Activated B cell treated with CpG ODN at 0.5 μM for 24 hours (primary cell): ENCODE measurements at regions not wholly inside any gene's neighbourhood (a gene's known extent, or its start where the extent isn't known, plus 50 kb on each side); places are given as distances from the start of the nearest gene placed in this dataset.
"Not testable (repeated sequence)": the region's sequence is repeated elsewhere in the genome, so short reads cannot be mapped to it uniquely, and the experiment has no call there.

Experiments used
- ATAC-seq: fragments of 200-7000 bp; cut with Tn5 transposase; one replicate; pipeline ENCODE4 v1.10.0; 2021; ENCODE audit warnings: low read depth, mild to moderate bottlenecking, moderate library complexity
- CTCF ChIA-PET: fragments of 350-600 bp; sonication (Branson Sonifier 250); formaldehyde crosslinking; loops from one replicate; lab custom pipeline; 2021; ENCODE audit warnings: antibody characterized with exemption; lab: Charles Lee
- POLR2A ChIA-PET: fragments of 350-600 bp; sonication (Branson Sonifier 250); formaldehyde crosslinking; loops from one replicate; lab custom pipeline; 2021; ENCODE audit warnings: antibody characterized with exemption; lab: Charles Lee
- DNase-seq: peaks from one replicate; pipeline ENCODE4 v3.0.0; 2022
- H3K27ac Mint-ChIP-seq: one replicate; pipeline ENCODE4 v1.8.0; 2020; ENCODE audit warnings: mixed read lengths
- H3K27me3 Mint-ChIP-seq: one replicate; pipeline ENCODE4 v1.8.0; 2021; ENCODE audit warnings: mixed read lengths
- H3K36me3 Mint-ChIP-seq: one replicate; pipeline ENCODE4 v1.8.0; 2021; ENCODE audit warnings: low read depth, mixed read lengths
- H3K4me1 Mint-ChIP-seq: one replicate; pipeline ENCODE4 v1.8.0; 2021; ENCODE audit warnings: mixed read lengths
- H3K4me3 Mint-ChIP-seq: one replicate; pipeline ENCODE4 v1.8.0; 2020; ENCODE audit warnings: mild to moderate bottlenecking, mixed read lengths
- H3K9me3 Mint-ChIP-seq: one replicate; pipeline ENCODE4 v1.8.0; 2020; ENCODE audit warnings: mixed read lengths
- CTCF ChIP-seq: fragments of 200-600 bp; IDR thresholded peaks from one replicate; pipeline ENCODE4 v1.8.0; 2022; ENCODE audit warnings: antibody characterized with exemption, mild to moderate bottlenecking
- intact Hi-C: fragments of 100-400 bp; cut with micrococcal nuclease; formaldehyde crosslinking; loops from one replicate; pipeline ENCODE4 v1.15.1; 2024

- Mint-ChIP-seq H3K4me3 (no peak overlapping the region), H3K9me3 (peaks cover 2% of the 10 kb centered on the region), H3K4me1 (no peaks in the 10 kb centered on the region), H3K27ac (no peak overlapping the region), H3K36me3 (no peaks in the 10 kb centered on the region), H3K27me3 (no peaks in the 10 kb centered on the region)
- ChIA-PET CTCF (no interaction called here), POLR2A (no interaction called here)
- no peak for DNase-seq
- no peak for TF ChIP-seq CTCF
- intact Hi-C loops = no loop called here
- ATAC-seq = no peak
Measured at GRCh38 chr2:136696438-136696837, 68.9 kb upstream of the THSD7B start.

- no peak overlapping the region for H3K4me3 Mint-ChIP-seq
- ChIA-PET CTCF (no interaction called here), POLR2A (no interaction called here)
- peaks cover 5% of the 10 kb centered on the region for H3K9me3 Mint-ChIP-seq
- H3K27ac Mint-ChIP-seq = no peak overlapping the region
- no peaks in the 10 kb centered on the region for H3K36me3 Mint-ChIP-seq
- intact Hi-C loops = no loop called here
- no peaks in the 10 kb centered on the region for H3K4me1 Mint-ChIP-seq
- no peaks in the 10 kb centered on the region for H3K27me3 Mint-ChIP-seq
- DNase-seq (no peak), ATAC-seq (no peak)
- no peak for TF ChIP-seq CTCF
Measured at GRCh38 chr2:136693966-136694365, 71.4 kb upstream of the THSD7B start.

GRCh38 chr2:136680079-136680478 is 85.3 kb upstream of the THSD7B start:
- CTCF ChIA-PET, DNase-seq, H3K36me3 Mint-ChIP-seq, H3K4me1 Mint-ChIP-seq, POLR2A ChIA-PET, ATAC-seq, H3K27ac Mint-ChIP-seq, H3K4me3 Mint-ChIP-seq, H3K9me3 Mint-ChIP-seq, intact Hi-C loops: not testable (repeated sequence)
- H3K27me3 Mint-ChIP-seq = peaks cover 14% of the 10 kb centered on the region

DNA sequence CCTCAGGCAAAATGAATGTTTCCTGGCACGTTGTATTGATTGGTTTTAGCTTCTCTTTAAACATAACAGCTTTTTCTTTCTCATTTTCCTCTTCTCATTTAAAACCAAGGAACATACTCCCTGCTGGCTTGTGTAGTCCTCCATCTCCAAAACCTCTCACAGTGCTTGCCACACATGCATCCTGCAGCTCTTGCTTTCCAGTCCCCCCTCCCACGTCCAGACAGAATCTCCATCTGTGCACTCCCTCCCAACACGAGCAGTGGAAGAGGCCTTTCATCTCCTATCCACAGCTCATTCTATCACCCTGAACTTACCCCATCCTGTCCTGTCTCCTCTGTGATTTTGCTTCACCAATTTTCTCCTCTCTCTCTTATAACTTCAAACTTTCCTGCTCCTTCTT is 99.6 kb upstream of the THSD7B start:
- ATAC-seq (no peak), DNase-seq (no peak)
- POLR2A ChIA-PET = no interaction called here
- Mint-ChIP-seq H3K9me3 (no peaks in the 10 kb centered on the region), H3K27ac (no peak overlapping the region), H3K4me1 (no peaks in the 10 kb centered on the region), H3K27me3 (no peaks in the 10 kb centered on the region), H3K4me3 (no peak overlapping the region), H3K36me3 (no peaks in the 10 kb centered on the region)
- no peak for TF ChIP-seq CTCF
- intact Hi-C loops = loop anchor here (5.0 to 10.0 kb wide), 2 partner anchors 243 to 751 kb away; no protein-coding TSS in a partner anchor
- CTCF ChIA-PET = interaction anchor here (0.7 kb wide), 1 partner anchor 309 kb away, joined by 3 read pairs; no protein-coding TSS in a partner anchor

DNA sequence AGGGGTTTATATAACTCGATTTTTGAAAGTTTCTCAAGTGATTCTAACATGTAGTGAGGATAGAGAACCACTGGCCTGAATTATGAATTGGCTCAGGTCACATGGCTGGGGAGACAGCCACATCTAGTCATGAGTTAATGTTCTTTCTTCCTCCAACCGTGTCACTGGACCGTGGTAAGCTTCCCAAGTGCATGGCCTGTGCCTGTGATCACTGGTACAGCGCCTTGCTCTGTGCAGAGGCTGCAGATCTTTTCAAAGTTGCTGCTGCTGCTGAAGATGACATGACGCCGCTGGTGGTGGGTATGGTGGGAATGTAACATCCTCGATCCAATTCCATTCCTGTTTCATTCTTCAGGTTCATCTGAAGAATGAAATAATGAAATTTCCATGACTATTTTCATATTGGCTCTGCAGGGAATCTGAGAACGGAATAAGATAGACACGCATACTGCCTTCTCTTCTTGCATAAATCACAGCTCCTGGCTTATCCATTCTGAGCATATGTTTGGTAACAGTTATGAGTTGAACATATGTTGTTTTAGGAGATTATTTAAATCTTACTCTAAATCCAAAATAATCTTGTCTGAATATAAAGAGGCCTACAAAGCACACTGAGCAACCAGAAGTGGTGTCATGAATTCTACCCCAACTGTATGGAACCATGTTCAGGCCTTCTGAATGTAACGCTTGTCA is 100.5 kb upstream of the THSD7B start:
- H3K4me3 Mint-ChIP-seq = no peak overlapping the region
- DNase-seq = no peak
- CTCF ChIA-PET = no interaction called here
- no peaks in the 10 kb centered on the region for H3K4me1 Mint-ChIP-seq
- ATAC-seq = no peak
- POLR2A ChIA-PET = no interaction called here
- no peaks in the 10 kb centered on the region for H3K36me3 Mint-ChIP-seq
- intact Hi-C loops = loop anchor here (5.0 to 10.0 kb wide), 2 partner anchors 243 to 750 kb away; no protein-coding TSS in a partner anchor
- H3K27ac Mint-ChIP-seq = no peak overlapping the region
- no peaks in the 10 kb centered on the region for H3K27me3 Mint-ChIP-seq
- no peak for TF ChIP-seq CTCF
- no peaks in the 10 kb centered on the region for H3K9me3 Mint-ChIP-seq
